MM.1S (cell line): ENCODE measurements at regions not wholly inside any gene's neighbourhood (a gene's known extent, or its start where the extent isn't known, plus 50 kb on each side); places are given as distances from the start of the nearest gene placed in this dataset.

Experiments used
- DNase-seq: peaks from one replicate; pipeline ENCODE4 v3.0.0-alpha.2; 2015
- H2AFZ ChIP-seq: fragments of 300-600 bp; sonication (generic); 2 replicates; pipeline ENCODE4 v1.6.0; 2016; ENCODE audit warnings: antibody characterized with exemption, low read length
- H3F3A ChIP-seq: fragments of 300-600 bp; sonication (generic); 2 replicates; pipeline ENCODE4 v1.6.1; 2016; ENCODE audit warnings: mild to moderate bottlenecking, antibody characterized with exemption, low read length, moderate library complexity, mixed read lengths; ENCODE audit not compliant: insufficient read depth
- H3K27ac ChIP-seq: fragments of 300-600 bp; sonication (generic); 2 replicates; pipeline ENCODE4 v1.5.1; 2016; ENCODE audit warnings: mild to moderate bottlenecking, low read length
- H3K27me3 ChIP-seq: fragments of 300-600 bp; sonication (generic); replicated peaks from 2 replicates; pipeline ENCODE4 v1.6.0; 2016; ENCODE audit warnings: low read length; ENCODE audit not compliant: insufficient read depth
- H3K36me3 ChIP-seq: fragments of 300-600 bp; sonication (generic); replicated peaks from 2 replicates; pipeline ENCODE4 v1.6.1; 2016; ENCODE audit warnings: mild to moderate bottlenecking, low read length, mixed read lengths; ENCODE audit not compliant: insufficient read depth
- H3K4me1 ChIP-seq: fragments of 300-600 bp; sonication (generic); 2 replicates; pipeline ENCODE4 v1.6.1; 2016; ENCODE audit warnings: low read length, mixed read lengths
- H3K4me2 ChIP-seq: fragments of 300-600 bp; sonication (generic); 2 replicates; pipeline ENCODE4 v1.6.0; 2016; ENCODE audit warnings: low read depth, low read length
- H3K4me3 ChIP-seq: fragments of 300-600 bp; sonication (generic); 2 replicates; pipeline ENCODE4 v1.5.1; 2016; ENCODE audit warnings: low read length, mixed read lengths
- H3K79me2 ChIP-seq: fragments of 300-600 bp; sonication (generic); 2 replicates; pipeline ENCODE4 v1.6.1; 2016; ENCODE audit warnings: mixed run types, low read length, mixed read lengths
- H3K9ac ChIP-seq: fragments of 300-600 bp; sonication (generic); 2 replicates; pipeline ENCODE4 v1.6.1; 2016; ENCODE audit warnings: low read length, mixed read lengths
- H3K9me2 ChIP-seq: fragments of 300-600 bp; sonication (generic); replicated peaks from 2 replicates; pipeline ENCODE4 v1.6.1; 2016; ENCODE audit warnings: mild to moderate bottlenecking, low read length, mixed read lengths; ENCODE audit not compliant: insufficient read depth
- H3K9me3 ChIP-seq: fragments of 300-600 bp; sonication (generic); replicated peaks from 2 replicates; pipeline ENCODE4 v1.6.1; 2016; ENCODE audit warnings: mild to moderate bottlenecking, low read length, mixed read lengths; ENCODE audit not compliant: insufficient read depth
- H4K20me1 ChIP-seq: fragments of 300-600 bp; sonication (generic); 2 replicates; pipeline ENCODE4 v1.6.1; 2016; ENCODE audit warnings: mild to moderate bottlenecking, low read length, moderate library complexity, mixed read lengths; ENCODE audit not compliant: insufficient read depth
- CTCF ChIP-seq: fragments of 300-600 bp; sonication (generic); IDR thresholded peaks from 2 replicates; pipeline ENCODE4 v1.5.1; 2016; ENCODE audit warnings: antibody characterized with exemption, low read length, mixed read lengths
- EZH2 ChIP-seq: fragments of 300-600 bp; sonication (generic); optimal IDR thresholded peaks from 2 replicates; pipeline ENCODE3; 2017; ENCODE audit warnings: low read depth, mild to moderate bottlenecking, antibody characterized with exemption, low read length, mixed read lengths
- EZH2phosphoT487 ChIP-seq: fragments of 300-600 bp; sonication (generic); IDR thresholded peaks from 2 replicates; pipeline ENCODE4 v1.6.1; 2018; ENCODE audit warnings: antibody characterized with exemption, low read length

- Histone ChIP-seq H2AFZ (no peak overlapping the region), H3K9ac (no peak overlapping the region), H4K20me1 (no peaks in the 10 kb centered on the region), H3K4me3 (no peak overlapping the region), H3K79me2 (no peaks in the 10 kb centered on the region), H3K4me2 (no peak overlapping the region), H3F3A (no peaks in the 10 kb centered on the region), H3K36me3 (no peaks in the 10 kb centered on the region), H3K9me3 (no peaks in the 10 kb centered on the region), H3K9me2 (no peaks in the 10 kb centered on the region), H3K4me1 (no peaks in the 10 kb centered on the region), H3K27ac (no peak overlapping the region), H3K27me3 (no peaks in the 10 kb centered on the region)
- TF ChIP-seq EZH2phosphoT487 (no peak), EZH2 (no peak), CTCF (no peak)
- no peak for DNase-seq
These were observed 92.8 kb upstream of the DRD2 start for GRCh38 chr11:113567867-113568544.

GRCh38 chr11:113567097-113567496 lies 91.9 kb upstream of the DRD2 start:
- Histone ChIP-seq H3K9ac (no peak overlapping the region), H3K9me2 (no peaks in the 10 kb centered on the region), H4K20me1 (no peaks in the 10 kb centered on the region), H3K36me3 (no peaks in the 10 kb centered on the region), H3K4me1 (no peaks in the 10 kb centered on the region), H3K4me2 (no peak overlapping the region), H3K27me3 (no peaks in the 10 kb centered on the region), H3K27ac (no peak overlapping the region), H3F3A (no peaks in the 10 kb centered on the region), H3K4me3 (no peak overlapping the region), H2AFZ (no peak overlapping the region), H3K9me3 (no peaks in the 10 kb centered on the region), H3K79me2 (no peaks in the 10 kb centered on the region)
- no peak for DNase-seq
- TF ChIP-seq EZH2 (no peak), EZH2phosphoT487 (no peak)

- no peak for TF ChIP-seq CTCF
- TF ChIP-seq EZH2 = no peak
- no peak for TF ChIP-seq EZH2phosphoT487
- Histone ChIP-seq H2AFZ (no peak overlapping the region), H3K79me2 (no peaks in the 10 kb centered on the region), H3K36me3 (no peaks in the 10 kb centered on the region), H3K27me3 (no peaks in the 10 kb centered on the region), H3K9ac (no peak overlapping the region), H3F3A (no peaks in the 10 kb centered on the region), H3K4me1 (no peaks in the 10 kb centered on the region), H3K4me3 (no peak overlapping the region), H3K9me3 (no peaks in the 10 kb centered on the region), H3K27ac (no peak overlapping the region), H4K20me1 (no peaks in the 10 kb centered on the region), H3K4me2 (no peak overlapping the region), H3K9me2 (no peaks in the 10 kb centered on the region)
- DNase-seq = no peak
These were observed 89.4 kb upstream of the DRD2 start for GRCh38 chr11:113564527-113565130.
